Upper lobe of left lung (tissue), 4 donors: ENCODE measurements at regions not wholly inside any gene's neighbourhood (a gene's known extent, or its start where the extent isn't known, plus 50 kb on each side); places are given as distances from the start of the nearest gene placed in this dataset.

ENCODE experiments used
- CTCF ChIP-seq, 6 experiments: fragments of 450-650 bp in 4 of 6; fragments of 200-600 bp in 2 of 6; sonication (generic) in 2 of 6; IDR thresholded peaks; one replicate each; pipeline ENCODE4 v1.5.1; 2016 to 2019; ENCODE audit warnings: antibody characterized with exemption in 6 of 6
- POLR2A ChIP-seq, 4 donors: fragments of 450-650 bp; IDR thresholded peaks; one replicate each; pipeline ENCODE4 v1.5.1; 2016 to 2017; ENCODE audit warnings: antibody characterized with exemption in 4 of 4, mild to moderate bottlenecking in 2 of 4
- POLR2AphosphoS5 ChIP-seq, 2 donors: sonication (generic); formaldehyde crosslinking; IDR thresholded peaks; one replicate each; pipeline ENCODE4 v1.5.1; 2017; ENCODE audit warnings: antibody characterized with exemption in 2 of 2

- TF ChIP-seq CTCF (IDR thresholded peaks at IDR 0.05) (no peak), POLR2AphosphoS5 (IDR thresholded peaks at IDR 0.05) (no peak), POLR2A (IDR thresholded peaks at IDR 0.05) (no peak)
Observed at GRCh38 chr10:128594688-128595087, 468.5 kb upstream of the MKI67 start.
